Colonic mucosa (tissue), 4 donors: ENCODE measurements at regions not wholly inside any gene's neighbourhood (a gene's known extent, or its start where the extent isn't known, plus 50 kb on each side); places are given as distances from the start of the nearest gene placed in this dataset.

Source experiments
- DNase-seq: peaks from one replicate; pipeline ENCODE4 v3.0.0-alpha.2; 2020
- H3K27ac ChIP-seq: fragments of 200-600 bp; one replicate; pipeline ENCODE4 v1.8.0; 2021
- H3K27me3 ChIP-seq: fragments of 200-600 bp; one replicate; pipeline ENCODE4 v1.8.0; 2021
- H3K36me3 ChIP-seq: fragments of 200-600 bp; one replicate; pipeline ENCODE4 v1.8.0; 2021
- H3K4me1 ChIP-seq: fragments of 200-600 bp; one replicate; pipeline ENCODE4 v1.8.0; 2021; ENCODE audit warnings: mild to moderate bottlenecking
- H3K4me3 ChIP-seq: fragments of 200-600 bp; one replicate; pipeline ENCODE4 v1.8.0; 2021
- H3K9ac ChIP-seq, 2 donors: one replicate each; pipeline ENCODE4 v1.7.0; 2013; ENCODE audit warnings: control low read depth in 2 of 2, low read depth in 2 of 2, low read length in 2 of 2
- H3K9me3 ChIP-seq: fragments of 200-600 bp; one replicate; pipeline ENCODE4 v1.8.0; 2021
- intact Hi-C: fragments of 100-400 bp; cut with DNase I; formaldehyde crosslinking; loops from one replicate; pipeline ENCODE4 v1.14.1; 2022
- TF ChIP-seq, protein P1 (sequence below): fragments of 200-600 bp; IDR thresholded peaks from one replicate; pipeline ENCODE4 v1.8.0; 2022; ENCODE audit warnings: antibody characterized with exemption, mild to moderate bottlenecking
- donor health status: healthy.
- donor health status: DM: no; HTN: no; CAD: no.
- donor health status: DM: no; HTN: no; CAD: no.

DNA sequence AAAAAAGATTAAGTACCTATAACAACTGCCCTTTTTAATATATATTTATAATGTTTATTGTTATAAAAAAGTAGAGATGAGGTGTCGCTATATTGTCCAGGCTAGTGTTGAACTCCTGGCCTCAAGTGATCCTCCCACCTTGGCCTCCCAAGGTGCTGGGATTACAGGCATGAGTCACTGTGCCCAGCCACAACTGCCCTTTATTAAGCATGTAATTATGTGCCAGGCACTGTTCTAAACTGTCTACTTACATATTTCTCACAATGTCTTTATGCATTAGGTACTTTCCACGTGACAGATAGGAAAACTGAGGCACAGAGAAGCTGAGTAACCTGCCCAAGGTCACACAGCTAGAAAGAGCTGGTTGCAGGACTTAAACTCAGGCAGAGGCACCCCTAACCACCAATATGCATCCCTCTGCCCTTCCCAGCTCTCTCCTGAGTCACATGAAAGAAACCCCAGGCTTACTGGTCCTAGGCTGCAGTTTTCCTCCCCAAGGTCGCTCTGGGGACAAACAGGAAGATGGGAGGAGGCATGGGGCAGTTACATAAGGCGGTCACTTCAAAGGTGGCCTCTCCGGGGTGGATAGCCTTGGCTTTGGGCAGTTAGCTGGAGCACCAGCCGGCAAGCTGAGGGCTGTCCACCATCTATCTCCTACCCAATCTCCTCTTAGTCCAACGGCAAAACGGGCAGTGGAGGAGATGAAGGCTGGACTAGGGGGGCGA, 54.6 kb upstream of the TBX3 start:
- TF ChIP-seq, protein P1, sequence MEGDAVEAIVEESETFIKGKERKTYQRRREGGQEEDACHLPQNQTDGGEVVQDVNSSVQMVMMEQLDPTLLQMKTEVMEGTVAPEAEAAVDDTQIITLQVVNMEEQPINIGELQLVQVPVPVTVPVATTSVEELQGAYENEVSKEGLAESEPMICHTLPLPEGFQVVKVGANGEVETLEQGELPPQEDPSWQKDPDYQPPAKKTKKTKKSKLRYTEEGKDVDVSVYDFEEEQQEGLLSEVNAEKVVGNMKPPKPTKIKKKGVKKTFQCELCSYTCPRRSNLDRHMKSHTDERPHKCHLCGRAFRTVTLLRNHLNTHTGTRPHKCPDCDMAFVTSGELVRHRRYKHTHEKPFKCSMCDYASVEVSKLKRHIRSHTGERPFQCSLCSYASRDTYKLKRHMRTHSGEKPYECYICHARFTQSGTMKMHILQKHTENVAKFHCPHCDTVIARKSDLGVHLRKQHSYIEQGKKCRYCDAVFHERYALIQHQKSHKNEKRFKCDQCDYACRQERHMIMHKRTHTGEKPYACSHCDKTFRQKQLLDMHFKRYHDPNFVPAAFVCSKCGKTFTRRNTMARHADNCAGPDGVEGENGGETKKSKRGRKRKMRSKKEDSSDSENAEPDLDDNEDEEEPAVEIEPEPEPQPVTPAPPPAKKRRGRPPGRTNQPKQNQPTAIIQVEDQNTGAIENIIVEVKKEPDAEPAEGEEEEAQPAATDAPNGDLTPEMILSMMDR: no peak
- Histone ChIP-seq H3K9me3 (no peaks in the 10 kb centered on the region), H3K27me3 (peaks cover 15% of the 10 kb centered on the region), H3K27ac (no peak overlapping the region), H3K4me1 (peaks cover 3% of the 10 kb centered on the region), H3K9ac (no peak overlapping the region), H3K4me3 (no peak overlapping the region), H3K36me3 (no peaks in the 10 kb centered on the region)
- no peak for DNase-seq
- intact Hi-C loops: no loop called here

DNA sequence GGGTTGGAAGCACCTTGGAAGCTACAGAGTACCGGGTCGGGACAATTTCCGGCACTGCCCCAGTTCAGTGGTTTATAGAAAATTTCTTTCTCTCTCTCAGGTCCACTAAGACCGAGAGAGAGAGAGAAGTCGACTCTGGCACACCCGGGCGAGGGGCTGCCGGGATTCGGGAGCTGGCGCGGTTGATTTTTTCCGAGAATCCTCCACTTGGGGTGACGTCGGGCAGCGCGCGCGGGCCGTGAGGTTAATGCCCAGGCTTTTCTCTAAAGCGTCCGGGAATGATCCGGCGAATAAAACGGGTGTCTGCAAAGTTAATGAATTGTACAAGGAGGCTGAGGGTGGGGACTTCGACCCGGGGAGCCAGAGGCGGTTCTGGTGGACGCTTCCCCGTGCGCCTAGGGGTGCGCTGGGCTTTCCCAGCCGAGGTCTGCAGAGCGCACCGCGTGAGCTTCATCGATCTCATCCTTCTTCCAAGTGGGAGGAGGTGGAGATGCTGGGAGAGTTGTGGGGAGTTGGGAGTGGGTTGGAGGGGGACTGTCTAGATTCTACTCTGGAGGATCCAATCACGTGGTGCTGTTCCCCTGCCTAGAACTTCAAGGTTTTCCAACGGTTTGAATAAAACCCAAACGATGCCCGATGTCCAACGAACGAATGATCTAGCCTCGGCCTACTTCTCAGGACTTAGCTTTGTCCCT, 51.9 kb upstream of the TBX3 start:
- TF ChIP-seq, protein P1: no peak
- Histone ChIP-seq H3K9ac (no peak overlapping the region), H3K27me3 (peaks cover 15% of the 10 kb centered on the region), H3K4me1 (peaks cover 3% of the 10 kb centered on the region), H3K4me3 (no peak overlapping the region), H3K27ac (no peak overlapping the region), H3K36me3 (no peaks in the 10 kb centered on the region), H3K9me3 (no peaks in the 10 kb centered on the region)
- DNase-seq: peak; percentile 21
- intact Hi-C loops: no loop called here

DNA sequence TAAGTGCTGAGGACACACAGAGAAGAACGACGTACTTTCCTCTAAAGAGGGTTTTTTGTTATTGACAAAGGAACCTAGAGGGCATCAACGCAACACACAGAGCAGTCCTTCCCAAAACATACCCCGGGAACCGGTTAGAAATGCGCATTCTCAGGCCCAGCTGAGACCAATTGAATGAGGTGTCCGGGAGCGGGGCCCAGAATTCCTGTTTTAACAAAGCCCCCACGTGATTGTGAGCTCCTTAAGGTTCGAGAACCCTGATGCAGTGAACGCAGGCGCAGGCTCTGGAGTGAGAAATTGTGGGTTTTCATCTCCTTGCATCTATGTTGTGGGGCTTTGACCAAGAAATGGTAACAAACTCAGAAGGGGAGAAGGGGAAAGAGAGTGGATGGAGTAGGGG, 51.0 kb upstream of the TBX3 start:
- no peak overlapping the region for H3K9ac ChIP-seq
- H3K27me3 ChIP-seq: peaks cover 15% of the 10 kb centered on the region
- H3K36me3 ChIP-seq: no peaks in the 10 kb centered on the region
- intact Hi-C loops: no loop called here
- no peak overlapping the region for H3K27ac ChIP-seq
- no peak for DNase-seq
- peaks cover 3% of the 10 kb centered on the region for H3K4me1 ChIP-seq
- no peaks in the 10 kb centered on the region for H3K9me3 ChIP-seq
- H3K4me3 ChIP-seq: no peak overlapping the region
- TF ChIP-seq, protein P1: no peak

DNA sequence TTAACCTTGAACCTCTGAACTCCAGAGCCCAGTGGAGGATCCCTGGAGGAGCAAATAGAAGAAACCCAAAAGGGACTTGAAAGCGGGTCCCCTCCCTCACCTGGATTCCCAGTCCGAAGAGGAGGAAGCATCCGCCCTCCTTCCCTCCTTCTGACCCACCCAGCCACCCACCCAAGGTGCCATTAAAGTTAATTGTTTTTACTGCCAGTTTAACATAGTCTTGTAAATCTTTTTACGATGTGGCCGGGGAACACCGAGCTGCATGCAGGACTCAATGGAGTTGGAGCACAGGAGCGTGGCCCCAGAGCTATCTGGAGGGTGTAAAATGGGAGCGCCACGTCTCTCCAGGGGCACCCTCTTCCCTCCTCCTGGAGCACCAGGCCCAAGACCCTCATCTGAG, 49.9 kb upstream of the TBX3 start:
- peak; percentile 67 for DNase-seq
- H3K36me3 ChIP-seq: no peaks in the 10 kb centered on the region
- intact Hi-C loops: no loop called here
- peak overlapping the region in 1 of 2 donors; percentile 27 for H3K9ac ChIP-seq
- H3K4me3 ChIP-seq: no peak overlapping the region
- H3K9me3 ChIP-seq: no peaks in the 10 kb centered on the region
- peaks cover 15% of the 10 kb centered on the region for H3K27me3 ChIP-seq
- H3K27ac ChIP-seq: no peak overlapping the region
- H3K4me1 ChIP-seq: peaks cover 3% of the 10 kb centered on the region
- TF ChIP-seq, protein P1: no peak
